ENCODE measurements at regions not wholly inside any gene's neighbourhood (a gene's known extent, or its start where the extent isn't known, plus 50 kb on each side); places are given as distances from the start of the nearest gene placed in this dataset.

DNA sequence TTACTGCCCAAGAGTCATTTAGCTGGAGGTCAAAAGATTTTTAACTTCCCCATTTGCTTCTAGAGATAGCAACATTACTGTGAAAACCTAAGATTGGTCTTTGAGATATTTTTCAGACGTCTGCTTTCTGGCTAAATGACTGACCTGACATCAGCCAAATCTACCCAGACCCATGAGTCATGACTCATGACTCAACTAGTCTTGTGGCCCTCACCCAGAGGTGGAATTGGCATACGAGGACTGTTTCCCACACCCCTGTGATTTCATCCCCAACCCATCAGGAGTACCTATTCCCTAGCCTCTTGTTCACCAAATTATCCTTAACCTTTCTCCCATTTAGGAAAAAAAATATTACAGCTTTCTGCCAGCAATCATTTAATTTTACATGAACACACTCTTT, 641.6 kb downstream of the CDY2B start:
- H3K27ac ChIP-seq, result peak overlapping the region; percentile 34
- peak; percentile 50 for DNase-seq (ENCODE audit: low read depth, low spot score)

DNA sequence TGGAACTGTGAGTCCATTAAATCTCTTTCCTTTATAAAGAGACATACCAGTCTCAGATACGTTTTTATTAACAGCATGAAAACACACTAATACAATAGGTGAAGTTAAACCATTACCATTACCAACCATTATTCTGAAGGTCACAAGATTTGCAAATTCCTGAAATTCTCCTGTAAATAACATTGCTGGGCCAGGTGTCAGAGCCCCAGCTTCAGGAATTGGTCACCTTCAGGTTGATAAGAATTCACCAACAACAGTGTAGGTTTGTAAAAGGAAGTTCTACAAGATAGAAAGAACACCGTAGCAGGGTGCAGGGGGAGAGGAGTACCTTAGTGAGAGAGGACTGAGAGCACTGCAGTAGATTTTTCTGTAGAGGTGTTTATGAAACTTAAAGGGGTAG, 644.3 kb downstream of the CDY2B start:
- no peak overlapping the region for H3K27ac ChIP-seq
- no peak for DNase-seq (ENCODE audit: low read depth, low spot score)

DNA sequence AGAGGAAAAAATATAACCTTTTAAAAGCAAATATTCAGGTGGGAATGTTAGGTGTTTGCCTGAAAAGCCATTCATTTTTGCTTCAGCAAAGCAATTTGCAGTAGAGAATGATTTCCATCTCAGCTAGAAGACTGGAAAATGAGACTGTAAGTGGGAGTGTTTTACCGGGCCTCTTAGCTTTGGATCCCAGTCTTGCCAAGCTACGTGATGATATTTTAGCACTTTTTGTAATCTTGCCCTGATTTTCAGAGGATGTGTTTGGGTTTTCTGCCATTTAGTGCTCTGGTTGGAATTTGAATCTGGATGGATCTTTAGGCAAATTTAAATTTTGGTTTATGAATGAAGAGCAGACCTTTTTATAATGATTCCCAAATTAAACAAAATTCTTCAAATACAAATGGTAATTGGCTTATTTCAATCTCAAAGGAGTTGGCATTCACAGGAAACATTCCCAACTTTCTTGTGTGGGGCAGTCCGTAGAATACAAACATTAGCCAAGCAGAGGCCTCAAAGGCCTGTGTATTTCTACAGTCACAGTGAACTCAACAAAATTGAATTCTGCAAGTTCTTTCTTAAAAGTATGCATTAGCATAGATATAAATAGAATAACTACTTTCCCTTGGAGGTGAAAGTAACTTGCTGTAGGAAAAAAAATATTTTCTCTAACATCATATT, 646.4 kb downstream of the CDY2B start:
- no peak overlapping the region for H3K27ac ChIP-seq

DNA sequence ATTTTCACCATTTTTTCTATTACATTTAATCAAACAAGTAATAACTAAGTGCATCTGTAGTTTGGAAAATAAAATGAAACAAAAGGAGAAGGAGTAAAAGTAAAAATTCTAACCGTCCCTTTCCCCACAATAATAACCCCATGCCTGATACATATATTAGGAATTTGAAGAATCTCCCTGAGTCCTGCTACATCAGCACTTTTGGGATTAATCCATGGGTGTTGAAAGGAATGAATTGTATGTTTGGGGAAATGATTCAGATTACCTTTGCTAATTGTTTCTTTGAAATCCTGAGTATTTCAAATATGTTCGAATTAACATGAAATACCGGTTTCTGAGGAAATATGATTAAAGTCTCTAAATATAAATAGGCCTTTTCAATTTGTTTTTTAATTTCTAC, 648.0 kb downstream of the CDY2B start:
- DNase-seq (ENCODE audit: low read depth, low spot score), result no peak
- no peak overlapping the region for H3K27ac ChIP-seq

More for the DNA sequence above, 646.4 kb downstream of the CDY2B start:
- DNase-seq (ENCODE audit: low read depth, low spot score), result no peak

DNA sequence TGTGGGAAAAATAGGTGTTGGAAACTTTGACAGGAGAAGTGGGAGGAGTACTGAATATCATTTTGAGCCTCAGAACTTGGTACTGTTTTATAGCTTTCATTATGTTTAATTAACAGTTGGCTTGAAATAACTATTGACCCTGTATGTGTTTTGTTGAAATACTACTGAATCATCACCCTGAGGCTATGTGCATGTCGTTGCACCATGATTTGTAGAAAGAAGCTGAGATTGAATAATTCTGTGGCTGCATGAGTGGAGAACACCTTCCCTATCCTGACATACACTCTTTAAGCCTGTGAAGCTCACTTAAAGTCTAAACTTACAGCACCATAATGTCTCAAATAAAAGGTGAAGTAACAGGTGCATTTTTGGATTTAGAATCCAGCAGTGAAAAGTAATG, 656.5 kb downstream of the CDY2B start:
- peak; percentile 8 for DNase-seq (ENCODE audit: low read depth, low spot score)
- H3K27ac ChIP-seq, result no peak overlapping the region

DNA sequence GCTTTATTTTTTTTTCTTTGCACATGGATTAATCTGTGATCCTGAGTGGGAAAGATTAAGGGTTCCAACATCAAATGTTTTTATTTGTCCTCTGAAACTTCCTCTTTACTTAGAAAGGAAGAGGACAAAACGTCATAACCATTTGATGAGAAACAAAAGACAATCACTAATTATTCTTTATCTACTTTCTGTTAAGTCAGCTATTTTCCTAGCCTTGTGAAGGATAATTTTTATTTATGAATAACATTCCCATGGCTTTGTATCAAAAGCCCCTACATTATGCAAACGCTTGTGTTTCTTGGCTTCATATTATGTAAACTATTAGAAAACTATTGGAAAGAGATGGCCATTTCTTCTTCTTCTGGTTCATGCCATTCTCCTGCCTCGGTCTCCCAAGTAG, 677.6 kb downstream of the CDY2B start:
- no peak overlapping the region for H3K27ac ChIP-seq
- no peak for DNase-seq (ENCODE audit: low read depth, low spot score)

DNA sequence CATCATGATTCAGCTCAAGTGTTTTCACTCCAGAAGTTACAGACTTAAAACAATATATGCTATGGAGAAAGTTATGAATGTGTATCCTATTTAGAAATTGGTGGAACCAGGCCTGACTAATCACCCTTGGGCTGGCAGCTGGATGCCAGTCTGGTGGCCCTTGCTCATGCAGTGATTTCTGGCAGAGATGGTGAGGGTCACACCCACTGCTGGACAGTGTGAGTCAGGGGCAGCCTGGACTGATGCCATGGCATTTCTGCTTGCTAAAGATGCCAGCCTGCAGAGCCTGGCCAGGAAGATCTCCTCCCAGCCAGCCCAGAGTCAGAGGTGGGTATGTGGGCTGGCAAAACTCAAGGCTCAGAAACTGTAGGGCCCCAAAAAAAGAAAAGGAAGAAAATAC, 695.7 kb downstream of the CDY2B start:
- DNase-seq (ENCODE audit: low read depth, low spot score), result peak; percentile 6

DNA sequence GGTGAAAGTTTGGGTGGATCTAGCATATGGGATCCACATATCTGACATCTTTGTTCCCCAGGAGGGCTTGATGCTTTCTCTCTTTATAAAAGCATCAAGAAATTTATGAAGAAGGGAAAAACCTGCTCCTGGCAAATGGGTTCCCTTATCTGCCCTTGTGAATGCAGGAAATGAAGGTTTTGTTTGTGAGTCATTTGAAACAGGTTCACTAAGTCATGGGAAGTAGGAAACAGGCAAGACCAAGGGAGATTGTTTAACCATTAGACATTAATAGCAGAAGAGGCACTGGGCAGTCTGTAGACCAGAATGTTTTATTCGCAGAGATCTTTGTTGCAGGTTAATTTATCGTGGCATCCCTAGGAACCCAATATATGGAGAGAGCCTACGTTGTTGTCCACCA, 713.1 kb downstream of the CDY2B start:
- peak; percentile 0 for DNase-seq (ENCODE audit: low read depth, low spot score)
- peak overlapping the region; percentile 9 for H3K27ac ChIP-seq

More for the DNA sequence above, 695.7 kb downstream of the CDY2B start:
- H3K27ac ChIP-seq, result no peak overlapping the region

DNA sequence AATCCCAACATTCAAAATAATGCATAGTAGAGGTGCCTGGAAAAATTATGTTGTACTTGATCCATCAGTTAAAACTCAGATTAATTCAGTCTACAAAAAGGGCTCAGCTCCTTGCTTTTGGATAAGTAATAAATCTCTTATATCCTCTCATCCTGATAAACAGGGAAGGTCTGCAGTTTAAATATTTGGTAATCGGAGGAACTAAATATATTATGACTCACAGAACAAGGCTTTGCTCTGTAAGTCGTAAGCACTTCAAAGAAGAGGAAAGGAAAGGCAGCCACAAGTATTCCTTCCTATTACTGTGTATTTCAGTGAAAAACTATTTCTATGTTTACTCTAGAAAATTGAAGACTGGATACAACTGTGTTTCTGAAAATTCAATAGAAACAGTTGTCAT, 757.9 kb downstream of the CDY2B start:
- DNase-seq (ENCODE audit: low read depth, low spot score), result no peak
- H3K27ac ChIP-seq, result no peak overlapping the region

DNA sequence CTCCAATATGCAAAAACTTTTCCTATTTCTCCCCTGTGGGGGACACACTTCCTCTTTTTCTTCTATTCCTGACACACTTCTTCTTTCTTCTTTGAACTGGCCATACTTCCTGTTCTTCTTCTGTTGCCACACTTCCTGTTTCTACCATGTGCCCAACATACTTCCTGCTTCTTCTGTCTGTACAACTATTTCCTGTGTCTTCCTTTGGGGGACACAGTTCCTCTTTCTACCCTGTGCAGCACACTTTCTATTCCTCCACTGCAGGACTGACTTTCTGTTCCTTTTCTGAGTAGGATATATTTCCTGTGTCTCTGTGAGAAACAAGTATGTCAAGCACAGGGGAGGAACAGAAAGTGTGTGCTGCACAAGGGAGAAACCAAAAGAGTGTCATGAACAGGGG, 794.7 kb downstream of the CDY2B start:
- H3K27ac ChIP-seq, result no peak overlapping the region
- DNase-seq (ENCODE audit: low read depth, low spot score), result no peak

DNA sequence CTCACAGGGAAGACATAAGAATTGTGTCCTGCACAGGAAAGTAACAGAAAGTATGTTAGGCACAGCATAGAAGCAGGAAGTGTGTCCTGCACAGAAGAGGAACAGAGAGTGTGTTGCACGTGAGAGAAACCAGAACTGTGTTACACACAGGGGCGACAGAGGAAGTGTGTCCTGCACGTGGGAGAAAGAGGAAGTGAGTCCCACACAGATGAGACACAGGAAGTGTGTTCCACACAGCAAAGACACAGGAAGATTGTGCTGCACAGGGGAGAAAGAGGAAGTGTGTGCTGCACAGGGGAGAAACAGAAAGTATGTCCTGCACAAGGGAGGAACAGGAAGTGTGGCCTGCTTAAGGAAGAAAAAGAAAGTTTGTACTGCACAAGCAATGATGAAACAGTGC, 800.1 kb downstream of the CDY2B start:
- no peak overlapping the region for H3K27ac ChIP-seq
- DNase-seq (ENCODE audit: low read depth, low spot score), result no peak

DNA sequence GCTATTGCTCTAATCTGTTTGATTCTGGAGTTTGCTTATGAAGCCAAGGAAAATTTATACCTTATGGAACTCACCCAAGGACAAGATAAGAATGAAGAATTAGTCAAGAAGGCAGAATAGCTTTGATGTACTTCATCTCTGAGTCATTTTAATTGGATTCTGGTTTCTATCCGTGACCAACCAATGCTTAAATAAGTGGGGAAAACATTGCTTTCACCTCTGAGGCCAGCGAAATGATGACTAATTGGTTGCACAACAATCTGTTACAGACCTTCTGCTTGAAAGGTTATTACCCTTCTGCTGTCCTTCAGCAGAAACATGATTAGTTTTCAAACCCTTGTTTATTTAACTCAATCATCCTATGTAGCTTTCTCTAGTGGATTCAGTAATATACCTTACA, 812.7 kb downstream of the CDY2B start:
- no peak overlapping the region for H3K27ac ChIP-seq
- DNase-seq (ENCODE audit: low read depth, low spot score), result peak; percentile 12

DNA sequence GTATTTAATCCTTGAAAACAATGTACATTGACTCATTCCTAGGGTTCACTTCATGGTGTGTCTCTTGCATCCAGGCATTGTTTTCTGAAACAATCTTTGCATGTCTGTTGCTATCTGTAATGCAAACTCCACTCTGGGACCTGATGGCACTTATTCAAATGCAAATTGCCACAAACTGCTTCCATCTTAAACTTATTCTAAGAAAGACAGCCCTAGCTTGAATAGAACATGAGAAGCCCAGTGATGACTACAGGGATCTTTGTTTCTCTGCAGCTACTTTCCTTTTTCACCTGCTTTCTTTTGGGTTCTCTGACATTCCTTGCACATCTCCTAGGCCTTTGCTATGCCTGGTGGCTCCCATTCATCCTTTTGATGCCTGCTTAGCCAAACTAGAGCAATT, 827.0 kb downstream of the CDY2B start:
- H3K27ac ChIP-seq, result no peak overlapping the region
- no peak for DNase-seq (ENCODE audit: low read depth, low spot score)

DNA sequence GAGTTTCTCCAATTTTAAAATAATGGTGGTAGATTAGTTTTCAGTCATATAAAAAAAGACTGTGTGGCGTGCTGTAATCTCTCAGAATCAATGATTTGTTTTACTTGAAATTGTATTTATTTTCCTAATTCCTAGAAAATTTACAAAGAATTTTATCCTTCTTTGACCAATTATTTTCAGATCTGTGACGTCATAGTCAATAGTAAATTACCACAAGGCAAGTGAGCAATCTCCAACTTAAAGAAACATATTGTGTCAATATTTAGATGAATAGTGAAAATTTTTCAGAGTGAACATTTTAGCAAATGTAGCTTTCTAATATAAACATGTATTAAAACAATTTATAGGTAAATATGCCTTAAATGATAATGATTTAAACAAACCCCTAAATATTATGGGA, 829.6 kb downstream of the CDY2B start:
- no peak for DNase-seq (ENCODE audit: low read depth, low spot score)
- H3K27ac ChIP-seq, result no peak overlapping the region

DNA sequence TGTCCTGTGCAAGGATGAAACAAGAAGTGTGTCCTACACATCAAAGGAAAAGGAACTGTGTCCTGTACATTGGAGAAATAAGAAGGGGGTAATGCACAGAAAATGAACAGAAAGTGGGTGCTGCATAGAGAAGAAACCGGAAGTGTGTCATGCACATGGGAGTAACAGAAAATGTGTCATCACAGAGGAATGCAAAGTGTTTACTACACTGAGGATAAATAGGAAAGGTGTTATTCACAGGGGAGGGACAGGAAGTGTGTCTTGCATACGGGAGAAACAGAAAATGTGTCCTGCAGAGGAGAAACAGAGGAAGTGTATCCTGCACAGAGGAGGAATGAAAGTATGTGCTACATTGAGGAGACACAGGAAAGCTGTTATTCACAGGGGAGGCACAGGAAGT, 834.9 kb downstream of the CDY2B start:
- no peak for DNase-seq (ENCODE audit: low read depth, low spot score)
- H3K27ac ChIP-seq, result peak overlapping the region; percentile 79

DNA sequence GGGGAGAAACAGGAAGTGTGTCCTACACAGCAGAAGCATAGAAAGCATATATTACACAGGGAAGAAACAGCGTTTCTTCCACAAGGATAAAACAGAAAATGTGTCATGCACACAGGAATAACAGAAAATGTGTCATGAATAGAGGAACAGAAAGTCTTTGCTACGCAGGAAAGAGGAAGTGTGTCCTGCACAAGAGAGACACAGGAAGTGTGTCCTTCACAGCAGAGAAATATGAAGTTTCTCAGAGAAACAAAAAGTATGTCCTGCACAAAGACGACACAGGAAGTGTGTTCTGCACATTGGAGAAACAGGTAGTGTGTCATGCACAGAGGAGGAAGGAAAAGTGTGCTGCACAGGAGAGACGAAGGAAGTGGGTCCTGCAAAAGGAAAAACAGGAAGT, 835.3 kb downstream of the CDY2B start:
- DNase-seq (ENCODE audit: low read depth, low spot score), result no peak
- peak overlapping the region; percentile 79 for H3K27ac ChIP-seq

DNA sequence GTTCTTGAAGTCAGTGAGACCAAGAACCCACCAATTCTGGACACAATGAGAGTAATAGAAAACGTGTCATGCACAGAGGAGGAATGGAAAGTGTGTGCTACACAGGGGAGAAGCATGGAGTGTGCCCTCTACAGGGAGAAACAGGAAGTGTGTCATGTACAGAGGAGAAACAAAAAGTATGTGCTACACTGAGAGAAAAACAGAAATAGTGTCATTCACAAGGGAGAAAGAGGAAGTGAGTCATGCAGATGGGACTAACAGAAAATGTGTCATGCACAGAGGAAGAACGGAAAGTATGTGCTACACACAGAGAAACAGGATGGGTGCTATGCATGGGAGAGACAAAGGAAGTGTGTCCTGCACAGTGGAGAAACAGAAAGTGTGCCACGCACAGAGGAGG, 835.7 kb downstream of the CDY2B start:
- peak overlapping the region; percentile 79 for H3K27ac ChIP-seq
- DNase-seq (ENCODE audit: low read depth, low spot score), result peak; percentile 36

DNA sequence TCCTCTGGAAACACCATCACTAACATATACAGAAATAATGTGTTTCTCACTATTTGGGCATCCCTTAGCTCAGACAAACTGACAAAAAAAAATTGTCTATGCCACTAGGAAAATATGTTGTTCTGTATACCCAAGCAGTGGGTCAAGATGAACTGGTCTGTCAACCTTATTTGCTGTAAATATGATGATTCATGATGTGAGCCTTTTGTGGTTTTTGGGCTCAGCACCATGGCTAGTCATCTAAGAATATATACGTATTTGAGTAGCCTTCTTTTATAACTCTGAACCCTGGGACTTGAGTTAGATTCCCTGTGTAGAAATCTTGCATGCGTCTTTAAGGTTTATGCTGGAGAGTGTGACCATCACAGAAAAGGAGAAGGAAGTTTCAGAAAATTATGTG, 841.6 kb downstream of the CDY2B start:
- peak overlapping the region; percentile 63 for H3K27ac ChIP-seq
- DNase-seq (ENCODE audit: low read depth, low spot score), result peak; percentile 48

DNA sequence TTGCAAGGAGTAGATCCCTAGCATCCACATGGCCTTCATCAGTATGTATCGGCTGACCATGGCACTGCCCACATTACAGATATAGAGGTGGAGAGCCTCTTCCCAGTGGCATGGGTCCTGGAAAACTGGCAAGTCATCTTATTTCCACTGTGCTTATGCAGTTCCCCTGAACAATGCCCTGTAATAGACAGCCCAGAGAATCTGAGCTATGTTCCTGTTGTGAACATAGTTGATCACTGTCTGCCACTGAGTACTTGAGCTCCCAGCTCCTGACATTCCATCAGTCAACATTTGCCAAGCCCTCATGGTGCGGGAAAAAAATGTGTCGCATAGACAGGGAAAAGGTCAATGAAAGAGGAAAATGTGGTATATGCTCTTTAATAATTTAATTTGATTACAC, 861.9 kb downstream of the CDY2B start:
- H3K27ac ChIP-seq, result no peak overlapping the region
- no peak for DNase-seq (ENCODE audit: low read depth, low spot score)

DNA sequence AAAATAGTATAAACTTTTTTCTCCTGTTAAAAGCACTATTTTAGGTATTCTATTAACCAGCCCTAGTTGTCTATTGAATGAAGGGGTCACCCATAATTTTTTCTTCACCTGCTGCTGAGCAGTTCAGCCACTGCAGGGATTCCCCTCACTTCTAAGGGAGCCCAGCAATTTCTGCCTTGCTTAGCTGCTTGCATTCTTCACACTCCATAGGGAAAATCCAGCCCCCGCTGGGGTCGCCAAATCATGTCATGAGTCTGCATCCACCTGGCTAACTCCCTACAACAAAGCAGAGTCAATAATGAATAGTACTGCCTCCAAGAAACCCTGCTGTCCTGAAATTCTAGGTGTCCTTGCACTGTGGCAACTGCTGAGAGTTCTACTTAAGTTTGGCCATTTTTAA, 886.5 kb downstream of the CDY2B start:
- no peak for DNase-seq (ENCODE audit: low read depth, low spot score)
- no peak overlapping the region for H3K27ac ChIP-seq

DNA sequence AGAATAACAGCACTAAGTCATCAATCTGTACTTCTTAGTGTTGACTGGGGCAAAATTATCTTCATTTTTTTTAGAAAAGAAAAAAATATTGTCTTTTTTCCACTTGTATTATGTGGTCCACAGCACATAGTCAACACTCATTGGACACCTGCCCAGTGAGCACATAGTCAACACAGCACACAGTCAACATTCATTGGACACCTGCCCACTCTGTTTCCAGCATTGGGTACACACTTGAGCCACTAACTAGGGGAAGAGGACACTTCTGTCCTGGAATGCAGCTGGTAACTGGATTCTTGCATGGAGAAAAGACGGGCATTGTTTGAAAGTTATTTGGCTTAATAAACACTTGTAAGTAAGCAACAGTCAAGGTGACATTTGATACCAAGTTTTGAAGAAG, 898.2 kb downstream of the CDY2B start:
- H3K27ac ChIP-seq, result no peak overlapping the region
- no peak for DNase-seq (ENCODE audit: low read depth, low spot score)

DNA sequence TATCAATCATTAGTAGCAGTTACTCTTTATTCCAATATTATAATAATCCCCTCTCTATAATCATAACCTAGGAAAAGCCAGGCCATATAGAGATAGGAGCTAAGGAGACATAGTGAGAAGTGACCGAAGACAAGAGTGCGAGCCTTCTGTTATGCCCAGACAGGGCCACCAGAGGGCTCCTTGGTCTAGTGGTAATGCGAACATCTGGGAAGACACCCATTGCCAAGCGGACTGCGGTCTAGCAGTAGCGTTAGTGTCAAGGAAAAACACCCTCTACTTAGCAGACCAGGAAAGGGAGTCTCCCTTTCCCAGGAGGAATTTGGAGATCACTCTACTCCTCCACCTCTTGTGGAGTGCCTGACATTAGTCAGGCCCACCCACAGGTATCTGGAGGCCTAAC, 920.9 kb downstream of the CDY2B start:
- H3K27ac ChIP-seq, result no peak overlapping the region
- no peak for DNase-seq (ENCODE audit: low read depth, low spot score)

DNA sequence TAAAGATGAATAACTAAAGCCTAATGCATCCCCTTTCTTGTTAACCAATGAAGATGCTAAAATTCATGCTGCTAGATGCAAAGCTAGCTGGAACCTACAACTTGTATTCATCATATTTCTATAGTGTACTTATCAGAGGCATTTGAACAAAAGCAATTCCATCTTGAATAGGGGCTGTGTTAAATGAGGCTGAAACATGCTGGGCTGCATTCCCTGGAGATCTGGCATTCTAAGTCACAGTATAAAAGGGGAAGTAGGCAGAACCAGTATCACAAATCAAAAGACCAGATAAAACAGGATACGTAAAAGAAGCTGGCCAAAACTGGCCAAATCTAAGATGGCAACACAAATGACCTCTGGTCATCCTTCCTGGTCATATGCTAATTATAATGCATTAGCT, 932.8 kb downstream of the CDY2B start:
- no peak overlapping the region for H3K27ac ChIP-seq
- DNase-seq (ENCODE audit: low read depth, low spot score), result no peak

All from epithelial cell of prostate (primary cell).